Endothelial cell (in vitro differentiated cells): ENCODE measurements at regions not wholly inside any gene's neighbourhood (a gene's known extent, or its start where the extent isn't known, plus 50 kb on each side); places are given as distances from the start of the nearest gene placed in this dataset.

Experiments
- DNase-seq: peaks from one replicate; pipeline ENCODE4 v3.0.0; 2021; ENCODE audit warnings: low spot score
- H3K27ac Mint-ChIP-seq: one replicate; pipeline ENCODE4 v1.8.0; 2021; ENCODE audit warnings: mixed read lengths, inconsistent platforms; ENCODE audit not compliant: unreplicated experiment
- H3K27me3 Mint-ChIP-seq: one replicate; pipeline ENCODE4 v1.8.0; 2021; ENCODE audit warnings: mild to moderate bottlenecking, moderate library complexity, mixed read lengths, inconsistent platforms; ENCODE audit not compliant: unreplicated experiment
- H3K36me3 Mint-ChIP-seq: one replicate; pipeline ENCODE4 v1.8.0; 2021; ENCODE audit warnings: mild to moderate bottlenecking, low read depth, mixed read lengths, inconsistent platforms; ENCODE audit not compliant: unreplicated experiment
- H3K4me1 Mint-ChIP-seq: one replicate; pipeline ENCODE4 v1.8.0; 2021; ENCODE audit warnings: mild to moderate bottlenecking, mixed read lengths, inconsistent platforms; ENCODE audit not compliant: unreplicated experiment
- H3K4me3 Mint-ChIP-seq: one replicate; pipeline ENCODE4 v1.8.0; 2021; ENCODE audit warnings: mild to moderate bottlenecking, mixed read lengths, inconsistent platforms; ENCODE audit not compliant: unreplicated experiment
- H3K9me3 Mint-ChIP-seq: one replicate; pipeline ENCODE4 v1.8.0; 2021; ENCODE audit warnings: mixed read lengths, inconsistent platforms; ENCODE audit not compliant: unreplicated experiment
- TF ChIP-seq, protein P1 (sequence below): fragments of 200-600 bp; sonication (generic); IDR thresholded peaks from one replicate; pipeline ENCODE4 v1.5.0; 2021; ENCODE audit warnings: antibody characterized with exemption; ENCODE audit not compliant: unreplicated experiment

DNA sequence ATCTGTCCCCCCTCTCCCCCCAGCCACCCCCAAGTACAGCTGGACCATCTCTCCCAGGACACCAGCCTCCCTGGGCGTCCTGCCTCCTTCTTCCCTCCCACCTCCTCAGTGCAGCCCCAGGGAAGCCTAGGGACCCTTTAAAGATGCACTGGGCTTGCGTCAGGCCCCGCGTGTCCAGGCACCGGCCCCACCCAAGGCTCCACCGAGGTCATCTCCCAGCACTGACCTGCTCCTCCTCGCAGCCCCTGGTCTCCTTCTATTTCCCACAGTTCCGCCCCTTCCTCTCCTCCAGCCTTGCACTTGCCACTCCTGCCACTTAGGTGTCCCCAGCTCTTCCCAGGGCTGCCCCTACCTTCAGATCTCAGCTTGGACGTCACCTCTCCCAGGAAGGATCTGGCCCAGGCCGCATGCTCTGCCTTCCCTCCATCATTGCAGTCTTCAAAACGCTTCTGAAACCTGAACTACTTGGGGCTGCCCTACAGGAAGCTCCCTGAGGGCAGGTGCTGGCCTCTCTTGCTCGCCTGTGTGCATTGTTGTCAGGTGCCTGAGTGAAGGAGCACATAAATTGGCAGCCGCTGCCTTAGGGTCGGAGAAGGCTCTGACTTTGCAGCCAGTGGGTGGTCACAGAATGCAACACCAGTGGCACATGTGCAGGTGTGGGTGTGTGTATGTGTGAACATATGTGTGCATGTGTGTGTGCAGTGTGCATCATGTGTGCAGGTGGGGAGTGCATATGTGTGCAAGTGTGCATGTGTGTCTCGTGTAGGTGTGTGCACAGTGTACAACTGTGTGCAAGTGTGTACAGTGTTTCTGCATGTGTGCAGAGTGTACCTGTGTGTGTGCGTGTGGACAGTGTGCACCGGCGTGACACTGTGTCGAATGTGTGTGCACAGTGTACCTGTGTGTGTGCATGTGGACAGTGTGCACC, 152.9 kb downstream of the C9orf50 start:
- no peaks in the 10 kb centered on the region for H3K9me3 Mint-ChIP-seq
- TF ChIP-seq, protein P1, sequence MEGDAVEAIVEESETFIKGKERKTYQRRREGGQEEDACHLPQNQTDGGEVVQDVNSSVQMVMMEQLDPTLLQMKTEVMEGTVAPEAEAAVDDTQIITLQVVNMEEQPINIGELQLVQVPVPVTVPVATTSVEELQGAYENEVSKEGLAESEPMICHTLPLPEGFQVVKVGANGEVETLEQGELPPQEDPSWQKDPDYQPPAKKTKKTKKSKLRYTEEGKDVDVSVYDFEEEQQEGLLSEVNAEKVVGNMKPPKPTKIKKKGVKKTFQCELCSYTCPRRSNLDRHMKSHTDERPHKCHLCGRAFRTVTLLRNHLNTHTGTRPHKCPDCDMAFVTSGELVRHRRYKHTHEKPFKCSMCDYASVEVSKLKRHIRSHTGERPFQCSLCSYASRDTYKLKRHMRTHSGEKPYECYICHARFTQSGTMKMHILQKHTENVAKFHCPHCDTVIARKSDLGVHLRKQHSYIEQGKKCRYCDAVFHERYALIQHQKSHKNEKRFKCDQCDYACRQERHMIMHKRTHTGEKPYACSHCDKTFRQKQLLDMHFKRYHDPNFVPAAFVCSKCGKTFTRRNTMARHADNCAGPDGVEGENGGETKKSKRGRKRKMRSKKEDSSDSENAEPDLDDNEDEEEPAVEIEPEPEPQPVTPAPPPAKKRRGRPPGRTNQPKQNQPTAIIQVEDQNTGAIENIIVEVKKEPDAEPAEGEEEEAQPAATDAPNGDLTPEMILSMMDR = no peak
- no peaks in the 10 kb centered on the region for H3K36me3 Mint-ChIP-seq
- no peak for DNase-seq
- peaks cover 14% of the 10 kb centered on the region for H3K27me3 Mint-ChIP-seq
- peaks cover 43% of the 10 kb centered on the region for H3K4me1 Mint-ChIP-seq
- H3K27ac Mint-ChIP-seq = peak overlapping the region; percentile 54
- H3K4me3 Mint-ChIP-seq = no peak overlapping the region

DNA sequence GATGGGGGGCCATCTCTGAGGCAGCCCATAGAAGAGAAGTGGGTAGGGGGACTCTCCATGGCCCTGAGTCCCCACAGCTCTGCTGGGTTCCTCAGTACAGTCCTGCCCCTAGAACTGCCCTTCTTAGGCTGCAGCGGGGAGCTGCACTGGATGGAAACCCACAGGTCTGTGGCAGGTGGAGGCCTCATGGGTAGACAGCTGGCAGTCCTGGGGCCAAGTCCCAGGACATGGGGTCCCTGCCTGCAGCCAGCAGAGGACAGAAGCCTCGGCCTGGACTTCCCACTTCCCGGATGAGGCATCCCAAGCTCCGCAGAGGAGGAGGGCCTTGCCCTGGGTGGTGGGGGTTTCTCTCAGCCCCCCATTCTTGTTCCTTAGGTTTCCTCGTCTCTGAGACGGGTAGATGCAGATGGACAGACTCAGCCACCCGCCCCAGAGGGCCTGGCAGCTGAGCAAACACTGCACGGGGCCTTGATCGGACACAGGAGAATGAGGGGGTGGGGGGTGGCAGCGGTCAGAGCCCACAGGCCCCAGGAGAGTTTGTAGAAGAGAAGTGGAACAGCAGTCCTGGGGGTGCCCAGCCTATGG, 153.8 kb downstream of the C9orf50 start:
- TF ChIP-seq, protein P1 = no peak

DNA sequence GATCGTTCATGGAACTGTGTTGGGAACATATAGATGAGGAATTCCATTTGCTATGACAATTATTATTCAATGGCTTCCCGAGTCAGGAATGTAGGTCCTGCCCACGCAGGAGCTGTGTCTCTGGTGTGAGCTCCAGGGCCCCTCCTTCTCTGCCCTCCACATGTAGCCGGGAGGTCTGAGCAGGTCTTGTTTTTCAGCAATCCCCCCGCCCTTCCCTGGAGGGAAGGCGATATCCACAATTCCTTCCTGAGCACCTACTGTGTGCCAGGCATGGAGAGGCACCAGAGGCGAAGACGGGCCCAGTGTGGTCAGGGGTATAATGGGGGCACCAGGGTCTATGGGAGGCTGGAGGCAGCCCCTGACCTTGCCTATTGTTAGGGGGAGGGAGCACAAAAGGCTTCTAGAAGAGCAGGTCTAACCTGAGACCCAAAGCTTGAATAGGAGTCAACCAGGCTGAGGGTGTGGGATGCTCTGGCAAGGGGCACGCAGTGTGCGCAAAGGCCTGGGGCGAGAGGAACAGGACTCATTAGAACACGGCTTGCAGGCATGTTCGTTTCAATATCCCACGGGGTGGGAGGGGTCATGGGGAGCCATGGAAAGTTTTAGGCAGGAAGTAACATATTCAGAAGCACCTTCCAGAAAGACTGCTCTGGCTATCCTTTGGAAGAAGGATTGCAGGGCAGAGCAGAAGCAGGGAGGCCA, 154.9 kb downstream of the C9orf50 start:
- Mint-ChIP-seq H3K9me3 (no peaks in the 10 kb centered on the region), H3K4me3 (no peak overlapping the region), H3K27ac (no peak overlapping the region), H3K27me3 (peaks cover 13% of the 10 kb centered on the region), H3K36me3 (no peaks in the 10 kb centered on the region), H3K4me1 (peaks cover 28% of the 10 kb centered on the region)
- DNase-seq = no peak
- TF ChIP-seq, protein P1 = no peak

More for the DNA sequence above, 153.8 kb downstream of the C9orf50 start:
- H3K4me1 Mint-ChIP-seq = peaks cover 34% of the 10 kb centered on the region
- H3K27ac Mint-ChIP-seq = no peak overlapping the region
- no peak overlapping the region for H3K4me3 Mint-ChIP-seq
- DNase-seq = no peak
- peaks cover 14% of the 10 kb centered on the region for H3K27me3 Mint-ChIP-seq
- no peaks in the 10 kb centered on the region for H3K36me3 Mint-ChIP-seq
- H3K9me3 Mint-ChIP-seq = no peaks in the 10 kb centered on the region

DNA sequence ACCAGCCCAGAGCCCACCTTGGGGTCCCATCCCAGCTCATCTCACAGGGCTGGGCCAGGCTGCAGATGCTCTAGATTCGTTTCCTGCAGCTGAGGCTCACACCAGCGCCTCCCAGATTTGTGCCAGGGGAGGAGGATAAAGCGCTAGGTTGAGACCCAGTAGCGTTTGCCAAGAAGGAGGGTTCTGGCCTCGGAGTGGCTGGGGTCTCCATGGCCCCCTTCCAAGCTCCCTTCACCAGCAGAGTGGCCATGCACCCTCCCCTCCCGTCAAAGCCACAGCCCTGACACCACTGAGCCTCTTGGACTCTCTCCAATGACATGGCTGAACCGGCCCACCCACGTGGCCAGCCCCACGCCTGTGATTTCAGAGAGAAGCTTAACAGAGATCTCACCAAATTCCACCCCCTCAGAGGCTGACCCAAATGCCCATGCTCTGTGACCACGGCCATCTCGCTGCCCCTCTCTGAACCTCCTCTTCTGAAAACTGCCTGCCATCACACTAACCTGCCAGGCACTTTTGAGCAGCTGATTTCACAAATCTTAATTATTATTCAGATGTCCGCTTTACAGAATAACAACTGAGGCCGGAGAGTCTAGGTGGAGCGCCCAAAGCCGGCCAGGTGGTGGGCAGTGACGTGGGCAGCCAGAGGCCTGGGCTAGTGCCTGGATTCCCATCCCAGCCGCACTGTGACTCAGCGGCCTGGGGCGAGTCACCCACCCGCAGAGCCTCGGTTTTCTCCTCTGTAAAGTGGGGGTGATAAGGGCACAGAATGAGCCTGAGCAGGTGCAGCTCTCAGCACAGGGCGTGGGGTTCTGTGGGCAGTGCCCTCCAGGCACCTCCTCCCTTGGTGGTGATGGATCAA, 155.7 kb downstream of the C9orf50 start:
- Mint-ChIP-seq H3K36me3 (no peaks in the 10 kb centered on the region), H3K4me1 (peaks cover 23% of the 10 kb centered on the region), H3K27me3 (peaks cover 9% of the 10 kb centered on the region), H3K4me3 (no peak overlapping the region), H3K9me3 (no peaks in the 10 kb centered on the region), H3K27ac (no peak overlapping the region)
- TF ChIP-seq, protein P1 = no peak
- DNase-seq = no peak
